ENCODE measurements at regions not wholly inside any gene's neighbourhood (a gene's known extent, or its start where the extent isn't known, plus 50 kb on each side); places are given as distances from the start of the nearest gene placed in this dataset.

- H2AFZ ChIP-seq = no peak overlapping the region
- no peak for TF ChIP-seq EZH2 (IDR thresholded peaks at IDR 0.05; ENCODE audit: insufficient read depth, poor library complexity, severe bottlenecking)
- no peak for TF ChIP-seq EZH2phosphoT487 (IDR thresholded peaks at IDR 0.05; ENCODE audit: insufficient read depth, low read depth)
- no peaks in the 10 kb centered on the region for H3K79me2 ChIP-seq (ENCODE audit: insufficient read depth)
Observed at GRCh38 chr12:24695103-24695502, 253.8 kb downstream of the BCAT1 start.

DNA sequence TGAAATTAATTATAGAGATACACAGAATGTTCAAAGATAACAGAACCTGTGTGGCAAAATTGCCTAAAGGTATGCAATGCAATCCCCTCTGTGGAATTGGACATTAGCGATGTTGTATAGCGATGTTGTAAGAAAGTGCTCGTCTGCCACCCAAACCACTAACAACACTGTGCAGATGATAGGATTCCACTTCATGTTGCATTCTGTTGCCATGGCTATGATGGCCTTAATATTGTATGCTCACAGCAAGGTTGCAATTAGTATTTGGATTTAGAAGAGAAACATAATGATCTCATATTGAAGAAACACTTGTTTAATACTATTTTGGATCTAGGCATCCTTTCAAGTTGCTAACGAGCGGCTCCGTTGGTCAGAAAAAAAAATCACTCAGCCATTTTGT is 260.3 kb downstream of the BCAT1 start:
- Histone ChIP-seq H3K27me3 (replicated peaks; ENCODE audit: insufficient read depth) (peaks cover 5% of the 10 kb centered on the region; the same call in 1 of the 2 replicates), H3K4me1 (ENCODE audit: insufficient read depth) (no peaks in the 10 kb centered on the region), H3K9ac (no peak overlapping the region), H3K9me2 (ENCODE audit: insufficient read depth) (no peaks in the 10 kb centered on the region), H3K4me2 (ENCODE audit: unreplicated experiment) (no peak overlapping the region), H3K36me3 (ENCODE audit: low read depth) (no peaks in the 10 kb centered on the region), H3F3A (ENCODE audit: insufficient read depth) (no peaks in the 10 kb centered on the region), H2AFZ (no peak overlapping the region), H3K4me3 (no peak overlapping the region), H3K9me3 (ENCODE audit: low read depth) (no peaks in the 10 kb centered on the region), H4K20me1 (ENCODE audit: insufficient read depth) (no peaks in the 10 kb centered on the region), H3K79me2 (ENCODE audit: insufficient read depth) (no peaks in the 10 kb centered on the region), H3K27ac (no peak overlapping the region)
- in situ Hi-C loops (cut with MboI) = no loop called here
- 50 to 59% methylated on average over 6 of the region's 6 CpGs for WGBS, 2 experiments (ENCODE audit: low coverage in 1 of 2, low lambda C conversion rate in 2 of 2, missing lambda C conversion rate in 2 of 2)
- no peak for DNase-seq
- TF ChIP-seq EZH2 (IDR thresholded peaks at IDR 0.05; ENCODE audit: insufficient read depth, poor library complexity, severe bottlenecking) = no peak
- TF ChIP-seq EZH2phosphoT487 (IDR thresholded peaks at IDR 0.05; ENCODE audit: insufficient read depth, low read depth) = no peak

More at GRCh38 chr12:24695103-24695502, 253.8 kb downstream of the BCAT1 start:
- Histone ChIP-seq H3K4me3 (no peak overlapping the region), H3K9me3 (ENCODE audit: low read depth) (no peaks in the 10 kb centered on the region), H3K36me3 (ENCODE audit: low read depth) (no peaks in the 10 kb centered on the region), H3K4me1 (ENCODE audit: insufficient read depth) (no peaks in the 10 kb centered on the region), H3K27me3 (replicated peaks; ENCODE audit: insufficient read depth) (no peaks in the 10 kb centered on the region; the same call in 1 of the 2 replicates), H3K27ac (no peak overlapping the region), H3K9me2 (ENCODE audit: insufficient read depth) (no peaks in the 10 kb centered on the region), H3K9ac (no peak overlapping the region), H4K20me1 (ENCODE audit: insufficient read depth) (no peaks in the 10 kb centered on the region), H3K4me2 (ENCODE audit: unreplicated experiment) (no peak overlapping the region), H3F3A (ENCODE audit: insufficient read depth) (no peaks in the 10 kb centered on the region)
- in situ Hi-C loops (cut with MboI) = no loop called here
- DNase-seq = no peak
- WGBS, 2 experiments (ENCODE audit: low coverage in 1 of 2, low lambda C conversion rate in 2 of 2, missing lambda C conversion rate in 2 of 2) = 59 to 61% methylated on average over 4 of the region's 4 CpGs

DNA sequence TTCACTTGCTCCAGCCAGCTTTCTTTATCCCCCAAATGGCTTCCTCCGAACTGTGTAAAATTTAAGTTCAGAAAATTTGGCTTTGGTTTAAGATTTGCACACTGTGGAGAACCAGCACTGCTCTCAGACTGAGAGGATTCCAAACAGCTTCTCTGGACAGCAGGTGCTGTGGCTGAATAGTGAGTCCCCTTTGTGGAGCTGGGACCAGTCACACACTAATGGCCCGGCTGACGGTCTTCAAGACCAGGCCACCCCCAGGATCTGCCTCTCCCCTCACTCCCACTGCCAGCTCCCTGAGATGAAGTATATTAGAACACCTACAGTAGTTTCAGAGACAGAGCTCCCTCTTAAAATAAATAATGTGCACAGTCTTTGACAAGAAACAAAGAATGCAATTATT is 267.3 kb downstream of the BCAT1 start:
- H3K9me2 ChIP-seq (ENCODE audit: insufficient read depth) = no peaks in the 10 kb centered on the region
- no peak overlapping the region for H3K4me3 ChIP-seq
- in situ Hi-C loops (cut with MboI) = no loop called here
- H3K9ac ChIP-seq = no peak overlapping the region
- TF ChIP-seq EZH2 (IDR thresholded peaks at IDR 0.05; ENCODE audit: insufficient read depth, poor library complexity, severe bottlenecking) (no peak), EZH2phosphoT487 (IDR thresholded peaks at IDR 0.05; ENCODE audit: insufficient read depth, low read depth) (no peak)
- no peaks in the 10 kb centered on the region; the same call in 1 of the 2 replicates for H3K27me3 ChIP-seq (replicated peaks; ENCODE audit: insufficient read depth)
- H3K4me1 ChIP-seq (ENCODE audit: insufficient read depth) = no peaks in the 10 kb centered on the region
- no peaks in the 10 kb centered on the region for H3K9me3 ChIP-seq (ENCODE audit: low read depth)
- H3K79me2 ChIP-seq (ENCODE audit: insufficient read depth) = no peaks in the 10 kb centered on the region
- H3K36me3 ChIP-seq (ENCODE audit: low read depth) = no peaks in the 10 kb centered on the region
- 58 to 70% methylated on average over 3 of the region's 3 CpGs for WGBS, 2 experiments (ENCODE audit: low coverage in 1 of 2, low lambda C conversion rate in 2 of 2, missing lambda C conversion rate in 2 of 2)
- no peaks in the 10 kb centered on the region for H4K20me1 ChIP-seq (ENCODE audit: insufficient read depth)
- no peak overlapping the region for H2AFZ ChIP-seq
- no peak overlapping the region for H3K4me2 ChIP-seq (ENCODE audit: unreplicated experiment)
- no peaks in the 10 kb centered on the region for H3F3A ChIP-seq (ENCODE audit: insufficient read depth)
- DNase-seq = no peak
- H3K27ac ChIP-seq = no peak overlapping the region

DNA sequence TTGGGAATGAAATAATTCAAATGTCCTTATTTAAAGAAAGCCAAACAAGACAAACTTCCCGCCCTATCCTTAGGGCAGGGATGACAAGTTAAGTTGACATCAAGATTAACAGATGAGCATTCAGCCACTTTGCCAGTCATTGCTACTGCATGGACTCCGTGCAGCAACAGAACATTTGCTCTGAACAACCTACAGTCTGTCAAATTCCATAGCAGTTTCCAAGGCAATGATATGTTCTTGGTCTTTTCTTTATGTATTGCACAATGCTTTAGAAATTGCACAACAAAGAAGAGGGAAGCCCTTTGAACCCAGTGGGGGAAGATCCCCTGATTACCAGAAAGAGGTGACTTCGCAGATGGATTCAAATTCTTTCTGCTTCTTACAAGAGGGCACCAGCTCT is 269.8 kb downstream of the BCAT1 start:
- H3K4me2 ChIP-seq (ENCODE audit: unreplicated experiment) = no peak overlapping the region
- H3K79me2 ChIP-seq (ENCODE audit: insufficient read depth) = no peaks in the 10 kb centered on the region
- no peaks in the 10 kb centered on the region for H3K9me3 ChIP-seq (ENCODE audit: low read depth)
- WGBS, 2 experiments (ENCODE audit: low coverage in 1 of 2, low lambda C conversion rate in 2 of 2, missing lambda C conversion rate in 2 of 2) = 1 to 5% methylated on average over 3 of the region's 3 CpGs
- H2AFZ ChIP-seq = no peak overlapping the region
- no peak overlapping the region for H3K27ac ChIP-seq
- no peaks in the 10 kb centered on the region for H4K20me1 ChIP-seq (ENCODE audit: insufficient read depth)
- TF ChIP-seq EZH2 (IDR thresholded peaks at IDR 0.05; ENCODE audit: insufficient read depth, poor library complexity, severe bottlenecking) = no peak
- no peak for TF ChIP-seq EZH2phosphoT487 (IDR thresholded peaks at IDR 0.05; ENCODE audit: insufficient read depth, low read depth)
- no peaks in the 10 kb centered on the region for H3K36me3 ChIP-seq (ENCODE audit: low read depth)
- H3F3A ChIP-seq (ENCODE audit: insufficient read depth) = no peaks in the 10 kb centered on the region
- no peak overlapping the region for H3K9ac ChIP-seq
- in situ Hi-C loops (cut with MboI) = no loop called here
- no peaks in the 10 kb centered on the region for H3K9me2 ChIP-seq (ENCODE audit: insufficient read depth)
- no peaks in the 10 kb centered on the region; the same call in 1 of the 2 replicates for H3K27me3 ChIP-seq (replicated peaks; ENCODE audit: insufficient read depth)
- H3K4me3 ChIP-seq = no peak overlapping the region
- no peaks in the 10 kb centered on the region for H3K4me1 ChIP-seq (ENCODE audit: insufficient read depth)
- DNase-seq = peak; percentile 0

DNA sequence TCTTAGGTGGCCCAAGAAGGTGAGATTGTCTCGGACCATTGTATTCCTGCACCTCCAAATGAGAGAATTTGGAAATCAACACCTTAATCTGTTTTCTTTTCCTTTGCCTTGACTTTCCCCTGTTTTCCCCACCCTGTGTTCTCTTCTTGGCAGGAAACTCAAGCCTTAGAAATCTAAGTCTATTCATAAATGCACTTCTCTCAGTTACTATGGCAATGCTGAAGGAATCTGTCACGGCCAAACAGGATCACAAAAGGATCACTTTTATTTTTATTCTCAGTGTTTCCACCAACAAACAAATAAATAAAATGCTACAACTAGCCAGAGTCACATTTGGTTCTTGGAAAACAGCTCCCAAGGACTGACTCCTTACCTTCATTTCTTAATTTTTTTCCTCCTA is 270.5 kb downstream of the BCAT1 start:
- Histone ChIP-seq H3K79me2 (ENCODE audit: insufficient read depth) (no peaks in the 10 kb centered on the region), H3K27me3 (replicated peaks; ENCODE audit: insufficient read depth) (no peaks in the 10 kb centered on the region; the same call in 1 of the 2 replicates), H3K9ac (no peak overlapping the region), H3K4me3 (no peak overlapping the region), H3F3A (ENCODE audit: insufficient read depth) (no peaks in the 10 kb centered on the region), H2AFZ (no peak overlapping the region), H3K27ac (no peak overlapping the region), H3K4me2 (ENCODE audit: unreplicated experiment) (no peak overlapping the region), H3K9me3 (ENCODE audit: low read depth) (no peaks in the 10 kb centered on the region), H4K20me1 (ENCODE audit: insufficient read depth) (no peaks in the 10 kb centered on the region), H3K36me3 (ENCODE audit: low read depth) (no peaks in the 10 kb centered on the region), H3K9me2 (ENCODE audit: insufficient read depth) (no peaks in the 10 kb centered on the region), H3K4me1 (ENCODE audit: insufficient read depth) (no peaks in the 10 kb centered on the region)
- in situ Hi-C loops (cut with MboI) = no loop called here
- no peak for DNase-seq
- 15 to 30% methylated on average over 2 of the region's 2 CpGs for WGBS, 2 experiments (ENCODE audit: low coverage in 1 of 2, low lambda C conversion rate in 2 of 2, missing lambda C conversion rate in 2 of 2)
- no peak for TF ChIP-seq EZH2 (IDR thresholded peaks at IDR 0.05; ENCODE audit: insufficient read depth, poor library complexity, severe bottlenecking)
- TF ChIP-seq EZH2phosphoT487 (IDR thresholded peaks at IDR 0.05; ENCODE audit: insufficient read depth, low read depth) = no peak
